Heart left ventricle (tissue), 16 donors: ENCODE measurements at regions not wholly inside any gene's neighbourhood (a gene's known extent, or its start where the extent isn't known, plus 50 kb on each side); places are given as distances from the start of the nearest gene placed in this dataset.

ENCODE experiments used
- ATAC-seq, 4 donors: fragments of 200-7000 bp; cut with Tn5 transposase; one replicate each; pipeline ENCODE4 v1.9.1; 2020 to 2022; ENCODE audit warnings: moderate library complexity in 4 of 4, mild to moderate bottlenecking in 3 of 4, moderate number of reproducible peaks in 1 of 4
- DNase-seq, 5 donors: peaks; one replicate each; pipeline ENCODE4 v3.0.0-alpha.2; 2020
- H3K27ac ChIP-seq, 12 donors: fragments of 200-600 bp; sonication (generic) in 4 of 12; one replicate each; pipeline versions ENCODE4 v1.5.0 to v1.8.0; 2016 to 2022; ENCODE audit warnings: mild to moderate bottlenecking in 2 of 12
- H3K27me3 ChIP-seq, 9 donors: fragments of 200-600 bp; sonication (generic) in 2 of 9; one replicate each; pipeline versions ENCODE4 v1.5.1 to v1.8.0; 2016 to 2022; ENCODE audit warnings: mild to moderate bottlenecking in 3 of 9
- H3K36me3 ChIP-seq, 9 donors: fragments of 200-600 bp; sonication (generic) in 2 of 9; one replicate each; pipeline versions ENCODE4 v1.5.0 to v1.8.0; 2018 to 2022; ENCODE audit warnings: mild to moderate bottlenecking in 2 of 9
- H3K4me1 ChIP-seq, 12 donors: fragments of 200-600 bp; sonication (generic) in 4 of 12; one replicate each; pipeline versions ENCODE4 v1.5.0 to v1.8.0; 2016 to 2022; ENCODE audit warnings: mild to moderate bottlenecking in 3 of 12
- H3K4me3 ChIP-seq, 12 donors: fragments of 200-600 bp; sonication (generic) in 4 of 12; one replicate each; pipeline versions ENCODE4 v1.5.0 to v1.8.0; 2017 to 2022; ENCODE audit warnings: mild to moderate bottlenecking in 9 of 12, moderate library complexity in 4 of 12
- H3K9me3 ChIP-seq, 12 donors: fragments of 200-600 bp; sonication (generic) in 4 of 12; one replicate each; pipeline versions ENCODE4 v1.5.0 to v1.8.0; 2016 to 2022; ENCODE audit warnings: mild to moderate bottlenecking in 1 of 12
- CTCF ChIP-seq, 12 donors: fragments of 200-600 bp; sonication (generic) in 4 of 12; IDR thresholded peaks; one replicate each; pipeline versions ENCODE4 v1.5.0 to v1.8.0; 2018 to 2022; ENCODE audit warnings: antibody characterized with exemption in 12 of 12, mild to moderate bottlenecking in 5 of 12
- POLR2A ChIP-seq, 2 donors: fragments of 450-650 bp; IDR thresholded peaks; one replicate each; pipeline ENCODE4 v1.6.1; 2017; ENCODE audit warnings: antibody characterized with exemption in 2 of 2, mild to moderate bottlenecking in 2 of 2, moderate library complexity in 2 of 2
- WGBS, 4 donors: extraction: QIAGEN DNeasy Blood & Tissue Kit in 2 of 4; methylation state at CpG; one replicate each; pipeline versions ENCODE4 v1.1.5 to v1.1.7; 2013 to 2018; 5-methylcytosine and 5-hydroxymethylcytosine counted together
- intact Hi-C, 10 donors: fragments of 100-400 bp; cut with DNase I; formaldehyde crosslinking; loops; one replicate each; pipeline versions ENCODE4 v1.11.1 to v1.14.2; 2022
- donor health status: ischemic (EF 13 %, LVEDD 7.1; RV severe dilation, severe dysfunction).
- donor health status: healthy with polysubstance abuse.
- donor health status: DM: no; HTN: yes; CAD: no.
- donor health status: DM: no; HTN: no; CAD: no.
- donor health status: ischemic (EF 25% LVEDD 6.9; RV normal size, moderate dysfunction).
- donor health status: ischemic (EF 25% LVEDD 5.7; RV mildly dilated, moderate dysfunction).
- donor health status: healthy.
- donor health status: DM: yes; HTN: yes; CAD: no.
- donor health status: ischemic (EF 35%, LVEDD 5.7; RV mildly dilated, moderate dysfunction).
- donor health status: nonischemic (EF 11% LVEDD 7.7; RV severe dilation, severe dysfunction).
- donor health status: DM: yes; HTN: yes; CAD: no.
- donor health status: PGD.
- donor health status: ischemic (EF 29% LVEDD 5.4; RV normal size, mild dysfunction).
- donor health status: nonischemic (EF 23%, LVEDD 6.1; RV moderate dilation, normal function).

GRCh38 chr7:18154726-18155125, 127.1 kb upstream of the PRPS1L1 start:
- intact Hi-C loops = loop anchor here in 1 of 10 donors (10.0 kb wide), 1 partner anchor 70 kb away; no protein-coding TSS in a partner anchor
- no peak overlapping the region for H3K27ac ChIP-seq
- peaks cover 0 to 11% (median 0%) of the 10 kb centered on the region in 12 donors for H3K4me1 ChIP-seq
- H3K27me3 ChIP-seq = no peaks in the 10 kb centered on the region
- no peak for DNase-seq
- no peaks in the 10 kb centered on the region for H3K9me3 ChIP-seq
- no peak overlapping the region for H3K4me3 ChIP-seq
- no peaks in the 10 kb centered on the region for H3K36me3 ChIP-seq
- ATAC-seq = no peak
- WGBS, 4 donors = 82 to 85% (median 82%) methylated on average over 5 of the region's 5 CpGs
- TF ChIP-seq CTCF (IDR thresholded peaks at IDR 0.05) (no peak), POLR2A (IDR thresholded peaks at IDR 0.05) (no peak)

- Histone ChIP-seq H3K4me3 (no peak overlapping the region), H3K9me3 (no peaks in the 10 kb centered on the region), H3K27me3 (no peaks in the 10 kb centered on the region), H3K4me1 (peaks cover 0 to 13% (median under 1%) of the 10 kb centered on the region in 12 donors), H3K27ac (no peak overlapping the region), H3K36me3 (no peaks in the 10 kb centered on the region)
- no peak for DNase-seq
- no peak for ATAC-seq
- intact Hi-C loops = loop anchor here in 1 of 10 donors (10.0 kb wide), 1 partner anchor 72 kb away; no protein-coding TSS in a partner anchor
- WGBS, 4 donors = 93 to 100% (median 98%) methylated on average over 1 of the region's 1 CpG
- TF ChIP-seq POLR2A (IDR thresholded peaks at IDR 0.05) (no peak), CTCF (IDR thresholded peaks at IDR 0.05) (no peak)
Observed at GRCh38 chr7:18157233-18157632, 129.6 kb upstream of the PRPS1L1 start.

GRCh38 chr7:18162657-18163056, 135.0 kb upstream of the PRPS1L1 start:
- DNase-seq = no peak
- peak in 1 of 4 donors; percentile 86 for ATAC-seq
- TF ChIP-seq CTCF (IDR thresholded peaks at IDR 0.05) = no peak
- no peak for TF ChIP-seq POLR2A (IDR thresholded peaks at IDR 0.05)
- intact Hi-C loops = loop anchor here in 1 of 10 donors (10.0 kb wide), 1 partner anchor 78 kb away; no protein-coding TSS in a partner anchor
- peaks cover 0 to 19% (median 1%) of the 10 kb centered on the region in 12 donors for H3K4me1 ChIP-seq
- H3K27ac ChIP-seq = peak overlapping the region in 1 of 12 donors; percentile 18
- H3K36me3 ChIP-seq = no peaks in the 10 kb centered on the region
- 27 to 48% (median 40%) methylated on average over 1 of the region's 1 CpG for WGBS, 4 donors
- H3K4me3 ChIP-seq = no peak overlapping the region
- no peaks in the 10 kb centered on the region for H3K27me3 ChIP-seq
- no peaks in the 10 kb centered on the region for H3K9me3 ChIP-seq

- H3K27me3 ChIP-seq = no peaks in the 10 kb centered on the region
- WGBS, 4 donors = 89 to 95% (median 91%) methylated on average over 3 of the region's 3 CpGs
- DNase-seq (no peak), ATAC-seq (no peak)
- H3K36me3 ChIP-seq = no peaks in the 10 kb centered on the region
- no peaks in the 10 kb centered on the region for H3K9me3 ChIP-seq
- H3K4me1 ChIP-seq = peaks cover 0 to 19% (median 1%) of the 10 kb centered on the region in 12 donors
- no peak for TF ChIP-seq POLR2A (IDR thresholded peaks at IDR 0.05)
- TF ChIP-seq CTCF (IDR thresholded peaks at IDR 0.05) = no peak
- H3K27ac ChIP-seq = peak overlapping the region in 1 of 12 donors; percentile 18
- intact Hi-C loops = loop anchor here in 1 of 10 donors (10.0 kb wide), 1 partner anchor 78 kb away; no protein-coding TSS in a partner anchor
- H3K4me3 ChIP-seq = no peak overlapping the region
Observed at GRCh38 chr7:18163091-18163490, 135.4 kb upstream of the PRPS1L1 start.
